GM23248 (cell line): ENCODE measurements at regions not wholly inside any gene's neighbourhood (a gene's known extent, or its start where the extent isn't known, plus 50 kb on each side); places are given as distances from the start of the nearest gene placed in this dataset.

Experiments
- DNase-seq: peaks from one replicate; pipeline ENCODE4 v3.0.0-alpha.2; 2015
- H2AFZ ChIP-seq: fragments of 200-600 bp; sonication (generic); 2 replicates; pipeline ENCODE4 v1.6.1; 2016; ENCODE audit warnings: antibody characterized with exemption
- H3F3A ChIP-seq: fragments of 200-600 bp; sonication (generic); 2 replicates; pipeline ENCODE4 v1.6.1; 2016; ENCODE audit warnings: mild to moderate bottlenecking, antibody characterized with exemption, mixed run types; ENCODE audit not compliant: insufficient read depth
- H3K27ac ChIP-seq: fragments of 200-600 bp; sonication (generic); 2 replicates; pipeline ENCODE4 v1.5.1; 2016; ENCODE audit warnings: mild to moderate bottlenecking
- H3K27me3 ChIP-seq: fragments of 200-600 bp; sonication (generic); replicated peaks from 2 replicates; pipeline ENCODE4 v1.6.1; 2016; ENCODE audit warnings: mild to moderate bottlenecking; ENCODE audit not compliant: insufficient read depth
- H3K36me3 ChIP-seq: fragments of 200-600 bp; sonication (generic); 2 replicates; pipeline ENCODE4 v1.6.1; 2016; ENCODE audit warnings: low read depth, mild to moderate bottlenecking
- H3K4me1 ChIP-seq: fragments of 200-600 bp; sonication (generic); 2 replicates; pipeline ENCODE4 v1.6.1; 2016; ENCODE audit warnings: mild to moderate bottlenecking; ENCODE audit not compliant: insufficient read depth
- H3K4me2 ChIP-seq: fragments of 200-600 bp; sonication (generic); one replicate; pipeline ENCODE4 v1.6.1; 2016; ENCODE audit warnings: mild to moderate bottlenecking; ENCODE audit not compliant: unreplicated experiment
- H3K4me3 ChIP-seq: fragments of 200-600 bp; sonication (generic); 2 replicates; pipeline ENCODE4 v1.5.1; 2016; ENCODE audit warnings: mild to moderate bottlenecking
- H3K79me2 ChIP-seq: fragments of 200-600 bp; sonication (generic); 2 replicates; pipeline ENCODE4 v1.6.1; 2016; ENCODE audit warnings: mild to moderate bottlenecking; ENCODE audit not compliant: insufficient read depth
- H3K9ac ChIP-seq: fragments of 200-600 bp; sonication (generic); 2 replicates; pipeline ENCODE4 v1.6.1; 2016; ENCODE audit warnings: mild to moderate bottlenecking
- H3K9me2 ChIP-seq: fragments of 200-600 bp; sonication (generic); 2 replicates; pipeline ENCODE4 v1.6.1; 2016; ENCODE audit warnings: mixed run types, mild to moderate bottlenecking, moderate library complexity; ENCODE audit not compliant: insufficient read depth
- H3K9me3 ChIP-seq: fragments of 200-600 bp; sonication (generic); one replicate; pipeline ENCODE4 v1.6.1; 2017; ENCODE audit warnings: low read depth
- H4K20me1 ChIP-seq: fragments of 200-600 bp; sonication (generic); 2 replicates; pipeline ENCODE4 v1.6.0; 2016; ENCODE audit not compliant: insufficient read depth
- EZH2 ChIP-seq: fragments of 200-600 bp; sonication (generic); IDR thresholded peaks from 2 replicates; pipeline ENCODE4 v1.6.1; 2018; ENCODE audit warnings: antibody characterized with exemption, mild to moderate bottlenecking; ENCODE audit not compliant: insufficient read depth, poor library complexity, severe bottlenecking
- EZH2phosphoT487 ChIP-seq: fragments of 200-600 bp; sonication (generic); IDR thresholded peaks from 2 replicates; pipeline ENCODE4 v1.6.1; 2018; ENCODE audit warnings: antibody characterized with exemption, moderate library complexity, mild to moderate bottlenecking, low read depth; ENCODE audit not compliant: insufficient read depth
- WGBS, 2 experiments: methylation state at CpG; one replicate each; pipeline ENCODE4 v1.1.6; 2015 to 2017; ENCODE audit warnings: low lambda C conversion rate in 2 of 2, low coverage in 1 of 2; ENCODE audit errors: missing lambda C conversion rate in 2 of 2; 5-methylcytosine and 5-hydroxymethylcytosine counted together
- in situ Hi-C: fragments of 300-500 bp; cut with MboI; formaldehyde crosslinking; loops from 2 replicates; pipeline ENCODE4 v1.15.0; 2020

DNA sequence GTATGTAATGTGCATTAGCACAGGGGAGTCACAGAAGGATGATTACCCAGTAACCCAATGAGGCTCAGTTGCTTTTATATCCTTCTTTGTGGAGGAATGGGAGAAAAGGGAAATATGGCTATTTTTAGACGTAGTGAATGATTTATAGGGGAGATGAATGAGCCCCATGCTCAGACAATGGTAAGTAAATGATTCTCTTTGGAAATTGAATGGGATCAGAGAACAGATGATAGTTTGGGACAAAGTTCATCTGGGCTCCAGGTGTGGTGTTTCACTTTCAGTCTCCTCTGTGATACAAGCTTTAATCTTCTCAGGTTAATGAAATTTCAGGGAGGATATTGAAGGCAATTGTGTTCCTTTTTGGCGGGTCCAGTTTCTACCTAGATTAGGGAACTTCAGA, 63.0 kb upstream of the MPP7 start:
- Histone ChIP-seq H2AFZ (no peak overlapping the region), H3K9ac (no peak overlapping the region), H3K4me2 (no peak overlapping the region), H3K4me3 (no peak overlapping the region), H4K20me1 (no peaks in the 10 kb centered on the region), H3K9me3 (no peaks in the 10 kb centered on the region), H3K4me1 (no peaks in the 10 kb centered on the region), H3K27ac (no peak overlapping the region), H3K79me2 (no peaks in the 10 kb centered on the region), H3K9me2 (no peaks in the 10 kb centered on the region), H3K36me3 (no peaks in the 10 kb centered on the region), H3F3A (no peaks in the 10 kb centered on the region), H3K27me3 (peaks cover 13% of the 10 kb centered on the region; the same call in 1 of the 2 replicates)
- no peak for DNase-seq
- no peak for TF ChIP-seq EZH2
- TF ChIP-seq EZH2phosphoT487: no peak
- WGBS, 2 experiments: 21 to 32% methylated on average over 2 of the region's 2 CpGs
- in situ Hi-C loops: no loop called here

DNA sequence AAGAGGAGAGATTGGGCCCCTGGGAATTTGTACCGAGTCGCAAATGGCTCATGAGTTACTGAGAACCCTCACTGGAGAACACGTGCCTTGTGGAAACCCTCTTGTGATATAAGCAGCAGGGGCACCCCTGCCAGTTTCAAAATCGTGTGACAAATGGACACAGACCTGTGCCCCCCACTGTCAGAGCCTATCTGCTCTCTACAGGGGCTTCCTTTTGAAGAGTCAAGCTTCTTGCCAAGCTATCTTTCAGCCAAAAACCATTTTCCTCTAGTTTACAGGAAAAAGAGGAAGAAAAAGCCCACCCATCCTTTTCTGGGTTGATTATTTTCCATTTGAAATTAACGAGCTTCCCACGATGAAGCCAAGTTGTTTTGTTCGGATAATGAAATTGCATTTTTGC, 64.1 kb upstream of the MPP7 start:
- no peaks in the 10 kb centered on the region for H3K79me2 ChIP-seq
- DNase-seq: no peak
- in situ Hi-C loops: no loop called here
- H3K4me2 ChIP-seq: no peak overlapping the region
- H3K36me3 ChIP-seq: no peaks in the 10 kb centered on the region
- H3K4me3 ChIP-seq: no peak overlapping the region
- H3K27ac ChIP-seq: no peak overlapping the region
- H4K20me1 ChIP-seq: no peaks in the 10 kb centered on the region
- H3F3A ChIP-seq: no peaks in the 10 kb centered on the region
- no peaks in the 10 kb centered on the region for H3K9me3 ChIP-seq
- peaks cover 13% of the 10 kb centered on the region; the same call in 1 of the 2 replicates for H3K27me3 ChIP-seq
- H2AFZ ChIP-seq: no peak overlapping the region
- H3K9ac ChIP-seq: no peak overlapping the region
- 8 to 11% methylated on average over 7 of the region's 7 CpGs for WGBS, 2 experiments
- no peaks in the 10 kb centered on the region for H3K9me2 ChIP-seq
- TF ChIP-seq EZH2: no peak
- TF ChIP-seq EZH2phosphoT487: no peak
- no peaks in the 10 kb centered on the region for H3K4me1 ChIP-seq

DNA sequence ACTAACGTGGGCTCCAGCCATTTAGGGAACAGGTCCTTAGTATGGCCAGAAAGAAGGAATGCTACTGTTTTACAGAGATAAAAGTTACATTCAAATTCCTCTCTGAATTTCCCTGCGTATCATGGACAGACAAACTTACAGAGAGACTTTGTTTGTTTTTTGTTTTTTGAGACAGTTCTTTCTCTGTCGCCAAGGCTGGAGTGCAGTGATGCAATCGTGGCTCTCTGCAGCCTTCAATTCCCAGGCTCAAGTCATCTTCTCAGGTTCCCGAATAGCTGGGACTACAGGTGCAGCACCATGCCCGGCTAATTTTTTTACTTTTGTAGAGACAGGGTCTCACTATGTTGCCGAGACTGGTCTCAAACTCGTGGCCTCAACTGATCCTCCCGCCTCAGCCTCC, 64.5 kb upstream of the MPP7 start:
- no peak for DNase-seq
- no peak overlapping the region for H3K27ac ChIP-seq

DNA sequence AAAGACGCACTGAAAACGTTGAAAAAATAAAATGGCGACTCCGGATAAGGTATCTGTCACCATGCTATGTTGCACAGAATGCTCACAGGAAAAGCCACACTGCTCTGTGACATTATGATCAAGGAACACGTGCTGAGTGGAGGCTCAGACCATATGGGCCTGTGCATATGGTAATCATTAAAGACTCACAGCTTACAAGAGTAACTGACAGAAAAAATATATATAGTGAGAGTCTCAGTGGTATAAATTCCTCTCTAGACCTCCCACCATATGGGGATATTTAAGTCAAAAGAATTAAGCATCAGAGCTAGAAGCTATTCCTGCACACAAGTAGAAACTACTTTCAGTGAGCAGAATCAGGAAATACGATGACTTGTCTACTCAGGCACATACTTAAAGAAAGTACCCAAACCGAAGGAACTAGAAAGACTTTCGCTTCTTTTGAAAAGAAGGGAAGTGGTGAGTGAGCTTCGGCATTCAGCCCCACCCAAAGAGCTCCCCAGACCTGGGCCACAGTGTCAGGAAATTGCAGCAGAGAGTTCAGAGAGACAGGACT, 65.1 kb upstream of the MPP7 start:
- Histone ChIP-seq H3K27ac (no peak overlapping the region), H4K20me1 (no peaks in the 10 kb centered on the region), H3K27me3 (peaks cover 13% of the 10 kb centered on the region; the same call in 1 of the 2 replicates), H3K9me3 (no peaks in the 10 kb centered on the region), H3K9me2 (no peaks in the 10 kb centered on the region), H2AFZ (no peak overlapping the region), H3F3A (no peaks in the 10 kb centered on the region), H3K36me3 (no peaks in the 10 kb centered on the region), H3K4me3 (no peak overlapping the region), H3K4me2 (no peak overlapping the region), H3K79me2 (no peaks in the 10 kb centered on the region), H3K9ac (no peak overlapping the region), H3K4me1 (no peaks in the 10 kb centered on the region)
- no peak for TF ChIP-seq EZH2
- TF ChIP-seq EZH2phosphoT487: no peak
- in situ Hi-C loops: no loop called here
- WGBS, 2 experiments: 29 to 30% methylated on average over 9 of the region's 9 CpGs
- no peak for DNase-seq

More for the DNA sequence above, 64.5 kb upstream of the MPP7 start:
- Histone ChIP-seq H3K27me3 (peaks cover 13% of the 10 kb centered on the region; the same call in 1 of the 2 replicates), H3K9ac (no peak overlapping the region), H3K4me3 (no peak overlapping the region), H3K79me2 (no peaks in the 10 kb centered on the region), H3F3A (no peaks in the 10 kb centered on the region), H2AFZ (no peak overlapping the region), H3K9me2 (no peaks in the 10 kb centered on the region), H3K36me3 (no peaks in the 10 kb centered on the region), H4K20me1 (no peaks in the 10 kb centered on the region), H3K9me3 (no peaks in the 10 kb centered on the region), H3K4me2 (no peak overlapping the region), H3K4me1 (no peaks in the 10 kb centered on the region)
- in situ Hi-C loops: no loop called here
- TF ChIP-seq EZH2 (no peak), EZH2phosphoT487 (no peak)
- WGBS, 2 experiments: 12 to 13% methylated on average over 9 of the region's 9 CpGs
